Activated B cell treated with CpG ODN at 0.5 μM for 24 hours (primary cell): ENCODE measurements at regions not wholly inside any gene's neighbourhood (a gene's known extent, or its start where the extent isn't known, plus 50 kb on each side); places are given as distances from the start of the nearest gene placed in this dataset.

Source experiments
- ATAC-seq: fragments of 200-7000 bp; cut with Tn5 transposase; one replicate; pipeline ENCODE4 v1.10.0; 2021; ENCODE audit warnings: low read depth, mild to moderate bottlenecking, moderate library complexity
- CTCF ChIA-PET: fragments of 350-600 bp; sonication (Branson Sonifier 250); formaldehyde crosslinking; loops from one replicate; lab custom pipeline; 2021; ENCODE audit warnings: antibody characterized with exemption; lab: Charles Lee
- POLR2A ChIA-PET: fragments of 350-600 bp; sonication (Branson Sonifier 250); formaldehyde crosslinking; loops from one replicate; lab custom pipeline; 2021; ENCODE audit warnings: antibody characterized with exemption; lab: Charles Lee
- DNase-seq: peaks from one replicate; pipeline ENCODE4 v3.0.0; 2022
- H3K27ac Mint-ChIP-seq: one replicate; pipeline ENCODE4 v1.8.0; 2020; ENCODE audit warnings: mixed read lengths
- H3K27me3 Mint-ChIP-seq: one replicate; pipeline ENCODE4 v1.8.0; 2021; ENCODE audit warnings: mixed read lengths
- H3K36me3 Mint-ChIP-seq: one replicate; pipeline ENCODE4 v1.8.0; 2021; ENCODE audit warnings: low read depth, mixed read lengths
- H3K4me1 Mint-ChIP-seq: one replicate; pipeline ENCODE4 v1.8.0; 2021; ENCODE audit warnings: mixed read lengths
- H3K4me3 Mint-ChIP-seq: one replicate; pipeline ENCODE4 v1.8.0; 2020; ENCODE audit warnings: mild to moderate bottlenecking, mixed read lengths
- H3K9me3 Mint-ChIP-seq: one replicate; pipeline ENCODE4 v1.8.0; 2020; ENCODE audit warnings: mixed read lengths
- CTCF ChIP-seq: fragments of 200-600 bp; IDR thresholded peaks from one replicate; pipeline ENCODE4 v1.8.0; 2022; ENCODE audit warnings: antibody characterized with exemption, mild to moderate bottlenecking
- intact Hi-C: fragments of 100-400 bp; cut with micrococcal nuclease; formaldehyde crosslinking; loops from one replicate; pipeline ENCODE4 v1.15.1; 2024

- Mint-ChIP-seq H3K9me3 (peaks cover 3% of the 10 kb centered on the region), H3K4me1 (no peaks in the 10 kb centered on the region), H3K27ac (no peak overlapping the region), H3K36me3 (no peaks in the 10 kb centered on the region), H3K27me3 (no peaks in the 10 kb centered on the region), H3K4me3 (no peak overlapping the region)
- ATAC-seq (no peak), DNase-seq (no peak)
- ChIA-PET CTCF (no interaction called here), POLR2A (no interaction called here)
- intact Hi-C loops: no loop called here
- no peak for TF ChIP-seq CTCF
Observed at GRCh38 chrX:122092360-122092759, 1045.0 kb downstream of the GLUD2 start.

- no peaks in the 10 kb centered on the region for H3K4me1 Mint-ChIP-seq
- H3K27me3 Mint-ChIP-seq: no peaks in the 10 kb centered on the region
- no peak overlapping the region for H3K4me3 Mint-ChIP-seq
- ATAC-seq: no peak
- intact Hi-C loops: no loop called here
- H3K9me3 Mint-ChIP-seq: peaks cover 3% of the 10 kb centered on the region
- ChIA-PET POLR2A (no interaction called here), CTCF (no interaction called here)
- DNase-seq: no peak
- H3K27ac Mint-ChIP-seq: no peak overlapping the region
- H3K36me3 Mint-ChIP-seq: no peaks in the 10 kb centered on the region
- no peak for TF ChIP-seq CTCF
Observed at GRCh38 chrX:122092978-122093377, 1045.6 kb downstream of the GLUD2 start.

- CTCF ChIA-PET: no interaction called here
Observed at GRCh38 chrX:122094611-122095010, 1047.2 kb downstream of the GLUD2 start.

GRCh38 chrX:122113376-122113775 is 1066.0 kb downstream of the GLUD2 start:
- Mint-ChIP-seq H3K27me3 (no peaks in the 10 kb centered on the region), H3K4me1 (no peaks in the 10 kb centered on the region)
- TF ChIP-seq CTCF: no peak

More at GRCh38 chrX:122094611-122095010, 1047.2 kb downstream of the GLUD2 start:
- Mint-ChIP-seq H3K36me3 (no peaks in the 10 kb centered on the region), H3K27me3 (no peaks in the 10 kb centered on the region), H3K4me1 (no peaks in the 10 kb centered on the region), H3K9me3 (peaks cover 3% of the 10 kb centered on the region), H3K4me3 (no peak overlapping the region), H3K27ac (no peak overlapping the region)
- intact Hi-C loops: no loop called here
- TF ChIP-seq CTCF: no peak
- POLR2A ChIA-PET: no interaction called here
- DNase-seq (no peak), ATAC-seq (no peak)

GRCh38 chrX:122113896-122114295 is 1066.5 kb downstream of the GLUD2 start:
- Mint-ChIP-seq H3K4me3 (no peak overlapping the region), H3K9me3 (peaks cover 5% of the 10 kb centered on the region), H3K36me3 (no peaks in the 10 kb centered on the region), H3K27ac (no peak overlapping the region), H3K4me1 (no peaks in the 10 kb centered on the region), H3K27me3 (no peaks in the 10 kb centered on the region)
- no peak for TF ChIP-seq CTCF
- intact Hi-C loops: no loop called here
- ChIA-PET POLR2A (no interaction called here), CTCF (no interaction called here)
- no peak for DNase-seq
- ATAC-seq: no peak

More at GRCh38 chrX:122113376-122113775, 1066.0 kb downstream of the GLUD2 start:
- no peak overlapping the region for H3K4me3 Mint-ChIP-seq
- intact Hi-C loops: no loop called here
- peaks cover 5% of the 10 kb centered on the region for H3K9me3 Mint-ChIP-seq
- ATAC-seq (no peak), DNase-seq (no peak)
- ChIA-PET POLR2A (no interaction called here), CTCF (no interaction called here)
- H3K27ac Mint-ChIP-seq: no peak overlapping the region
- H3K36me3 Mint-ChIP-seq: no peaks in the 10 kb centered on the region
